Fibroblast of the aortic adventitia (primary cell): ENCODE measurements at regions not wholly inside any gene's neighbourhood (a gene's known extent, or its start where the extent isn't known, plus 50 kb on each side); places are given as distances from the start of the nearest gene placed in this dataset.

Experiments
- DNase-seq: peaks from one replicate; pipeline ENCODE4 v3.0.0-alpha.2; 2010; ENCODE audit warnings: low read depth
- H3K4me3 ChIP-seq: 2 replicates; pipeline ENCODE4 v1.5.1; 2011; ENCODE audit warnings: low read depth, mild to moderate bottlenecking, control low read depth, low read length, moderate library complexity
- TF ChIP-seq, protein P1 (sequence below): IDR thresholded peaks from 2 replicates; pipeline ENCODE4 v1.5.1; 2011; ENCODE audit warnings: mild to moderate bottlenecking, low read length, control low read depth, inconsistent platforms; ENCODE audit not compliant: insufficient read depth

GRCh38 chr10:5268743-5269142 lies 72.1 kb downstream of the AKR1C4 start:
- no peak overlapping the region for H3K4me3 ChIP-seq
- DNase-seq, result no peak
- TF ChIP-seq, protein P1, sequence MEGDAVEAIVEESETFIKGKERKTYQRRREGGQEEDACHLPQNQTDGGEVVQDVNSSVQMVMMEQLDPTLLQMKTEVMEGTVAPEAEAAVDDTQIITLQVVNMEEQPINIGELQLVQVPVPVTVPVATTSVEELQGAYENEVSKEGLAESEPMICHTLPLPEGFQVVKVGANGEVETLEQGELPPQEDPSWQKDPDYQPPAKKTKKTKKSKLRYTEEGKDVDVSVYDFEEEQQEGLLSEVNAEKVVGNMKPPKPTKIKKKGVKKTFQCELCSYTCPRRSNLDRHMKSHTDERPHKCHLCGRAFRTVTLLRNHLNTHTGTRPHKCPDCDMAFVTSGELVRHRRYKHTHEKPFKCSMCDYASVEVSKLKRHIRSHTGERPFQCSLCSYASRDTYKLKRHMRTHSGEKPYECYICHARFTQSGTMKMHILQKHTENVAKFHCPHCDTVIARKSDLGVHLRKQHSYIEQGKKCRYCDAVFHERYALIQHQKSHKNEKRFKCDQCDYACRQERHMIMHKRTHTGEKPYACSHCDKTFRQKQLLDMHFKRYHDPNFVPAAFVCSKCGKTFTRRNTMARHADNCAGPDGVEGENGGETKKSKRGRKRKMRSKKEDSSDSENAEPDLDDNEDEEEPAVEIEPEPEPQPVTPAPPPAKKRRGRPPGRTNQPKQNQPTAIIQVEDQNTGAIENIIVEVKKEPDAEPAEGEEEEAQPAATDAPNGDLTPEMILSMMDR, result no peak

DNA sequence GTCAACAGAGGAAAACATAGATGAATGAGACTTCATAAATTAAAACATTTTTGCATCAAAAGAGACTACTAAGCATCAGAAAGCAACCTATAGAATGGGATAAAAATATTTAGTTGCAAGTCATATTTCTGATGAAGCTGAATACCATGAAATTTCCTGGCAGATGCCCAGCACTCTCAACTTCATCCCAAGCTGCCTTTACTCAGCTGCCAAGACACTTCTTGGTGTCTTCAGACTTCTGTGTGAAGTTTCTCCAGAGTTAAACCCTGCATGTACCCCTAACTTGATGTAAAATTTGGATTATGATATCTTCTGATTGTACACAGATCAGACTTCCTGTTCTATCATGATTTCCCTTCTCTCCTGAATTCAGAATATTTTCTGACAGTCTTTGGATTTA lies 73.2 kb downstream of the AKR1C4 start:
- TF ChIP-seq, protein P1, result no peak
- DNase-seq, result no peak
- no peak overlapping the region for H3K4me3 ChIP-seq

DNA sequence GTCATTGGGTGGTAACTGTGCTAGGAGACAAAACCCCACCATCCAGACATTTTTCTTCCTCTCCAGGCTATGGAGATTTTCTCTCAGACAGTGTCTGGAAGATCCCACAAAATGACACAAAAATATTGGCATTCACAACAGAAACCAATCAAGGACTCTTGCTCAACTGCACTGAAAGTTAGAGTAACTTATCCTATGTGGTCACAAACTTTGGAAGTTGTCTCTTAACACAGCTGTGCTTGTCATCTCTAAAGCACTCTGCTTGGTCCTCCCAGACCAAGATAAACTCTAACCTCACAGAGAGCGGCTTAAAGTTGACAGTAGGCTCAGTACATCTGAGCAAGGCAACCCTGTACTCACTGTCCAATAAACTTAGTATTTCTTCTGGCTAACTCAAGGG lies 74.9 kb downstream of the AKR1C4 start:
- DNase-seq, result no peak
- TF ChIP-seq, protein P1, result no peak
- H3K4me3 ChIP-seq, result no peak overlapping the region

- no peak for DNase-seq
- no peak overlapping the region for H3K4me3 ChIP-seq
- TF ChIP-seq, protein P1, result no peak
Observed at GRCh38 chr10:5272065-5272803, 75.6 kb downstream of the AKR1C4 start.

DNA sequence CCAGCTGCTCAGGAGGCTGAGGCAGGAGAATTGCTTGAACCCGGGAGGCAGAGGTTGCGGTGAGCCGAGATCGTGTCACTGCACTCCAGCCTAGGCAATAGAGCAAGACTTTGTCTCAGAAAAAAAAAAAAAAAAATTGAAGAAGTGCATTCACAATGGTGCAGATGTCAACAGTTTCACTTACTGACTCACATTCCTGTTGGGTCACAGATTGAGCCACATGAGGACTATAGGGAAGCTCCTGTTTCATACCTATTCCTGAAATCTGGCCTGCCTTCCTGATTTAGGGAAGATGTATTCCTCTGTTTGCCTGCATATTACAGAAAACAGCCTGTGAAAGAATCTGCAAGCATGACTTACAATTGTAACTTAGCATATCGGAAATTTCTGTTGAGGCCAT lies 78.2 kb downstream of the AKR1C4 start:
- no peak for DNase-seq
- TF ChIP-seq, protein P1, result no peak
- no peak overlapping the region for H3K4me3 ChIP-seq

DNA sequence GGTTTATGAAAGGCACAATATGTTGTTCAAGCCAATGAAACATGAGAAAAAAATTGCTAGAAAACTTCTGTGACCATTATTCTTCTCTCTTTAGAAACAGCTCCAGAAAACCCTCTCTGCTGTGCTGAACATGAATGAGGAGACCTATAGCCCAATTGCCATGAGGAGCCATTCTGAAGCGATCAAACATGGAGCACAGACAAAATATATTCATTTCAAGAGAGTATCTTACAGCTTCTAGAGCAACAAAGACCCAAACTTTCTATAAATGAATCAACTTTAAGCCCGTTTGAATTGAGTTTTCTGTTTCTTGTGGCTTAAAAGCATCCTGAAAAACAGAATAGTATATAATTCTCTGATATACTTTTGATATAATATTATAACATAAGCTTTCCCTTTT lies 83.4 kb upstream of the UCN3 start:
- no peak overlapping the region for H3K4me3 ChIP-seq
- TF ChIP-seq, protein P1, result no peak
- DNase-seq, result no peak

- DNase-seq, result no peak
- TF ChIP-seq, protein P1, result no peak
- no peak overlapping the region for H3K4me3 ChIP-seq
Observed at GRCh38 chr10:5282137-5282536, 82.6 kb upstream of the UCN3 start.
